HCT116 (cell line): ENCODE measurements at regions not wholly inside any gene's neighbourhood (a gene's known extent, or its start where the extent isn't known, plus 50 kb on each side); places are given as distances from the start of the nearest gene placed in this dataset.

Source experiments
- ATAC-seq: fragments of 200-7000 bp; cut with Tn5 transposase; 2 replicates; pipeline ENCODE4 v1.9.1; 2020; ENCODE audit warnings: mild to moderate bottlenecking, moderate library complexity
- BruUV-seq: library from RNA; stranded (reverse); fragments of 400-500 nt; replicated peaks from 2 replicates; lab custom pipeline; 2021; lab: Mats Ljungman, UMichigan
- CTCF ChIA-PET: fragments of 300-600 bp; sonication (Branson Sonifier 250); formaldehyde crosslinking; loops from one replicate; lab custom pipeline; 2021; ENCODE audit warnings: antibody characterized with exemption; lab: Charles Lee
- POLR2A ChIA-PET: fragments of 300-600, 350-600 bp; sonication (Branson Sonifier 250); formaldehyde crosslinking; loops from one replicate; lab custom pipeline; 2021; ENCODE audit warnings: antibody characterized with exemption; lab: Charles Lee
- RAD21 ChIA-PET, 2 experiments: fragments of 300-600 bp; sonication (Branson Sonifier 250); formaldehyde crosslinking; loops; one replicate each; lab custom pipeline; 2023; ENCODE audit warnings: low total read pairs in 2 of 2; ENCODE audit not compliant: uncharacterized antibody in 2 of 2, unreplicated experiment in 2 of 2, low non-redundant PET in 1 of 2; lab: Charles Lee
- DNase-seq: peaks from one replicate; pipeline ENCODE4 v3.0.0-alpha.2; 2010; ENCODE audit warnings: low read depth, low spot score
- H2AFZ ChIP-seq: fragments of 200-600 bp; shearing (Covaris generic), sonication (generic); 2 replicates; pipeline ENCODE4 v1.6.1; 2017; ENCODE audit warnings: low read depth, mixed run types, mixed read lengths, antibody characterized with exemption, low read length; ENCODE audit not compliant: poor library complexity, severe bottlenecking
- H3K27ac ChIP-seq: 2 replicates; pipeline ENCODE4 v1.5.1; 2012; ENCODE audit warnings: low read depth, low read length
- H3K27me3 ChIP-seq: fragments of 200-600 bp; sonication (generic); 2 replicates; pipeline ENCODE4 v1.6.1; 2016; ENCODE audit warnings: mixed run types, low read length, mixed read lengths; ENCODE audit not compliant: insufficient read depth
- H3K36me3 ChIP-seq, 2 experiments: fragments of 200-500 bp in 1 of 2; fragments of 200-600 bp in 1 of 2; sonication (Bioruptor generic) in 1 of 2; sonication (generic) in 1 of 2; 2 replicates each; pipeline versions ENCODE4 v1.5.1 to v1.6.1; 2014 to 2016; ENCODE audit warnings: low read length in 2 of 2, inconsistent platforms in 1 of 2, mixed read lengths in 1 of 2, mixed run types in 1 of 2; ENCODE audit not compliant: insufficient read depth in 2 of 2, control insufficient read depth in 1 of 2
- H3K4me1 ChIP-seq, 2 experiments: fragments of 200-600 bp in 1 of 2; sonication (generic) in 1 of 2; 2 replicates each; pipeline versions ENCODE4 v1.5.1 to v1.6.1; 2012 to 2017; ENCODE audit warnings: low read length in 2 of 2, inconsistent platforms in 1 of 2, mild to moderate bottlenecking in 1 of 2, mixed read lengths in 1 of 2, mixed run types in 1 of 2, moderate library complexity in 1 of 2; ENCODE audit not compliant: insufficient read depth in 2 of 2, control insufficient read depth in 1 of 2
- H3K4me2 ChIP-seq: fragments of 200-600 bp; sonication (generic); 2 replicates; pipeline ENCODE4 v1.6.1; 2017; ENCODE audit warnings: mixed run types, low read length, mixed read lengths
- H3K4me3 ChIP-seq, 2 experiments: fragments of 200-600 bp in 1 of 2; sonication (generic) in 1 of 2; replicated peaks in 1 of 2; 2 replicates each; pipeline ENCODE4 v1.5.1; 2011 to 2016; ENCODE audit warnings: low read length in 2 of 2, control low read depth in 1 of 2, low read depth in 1 of 2, mild to moderate bottlenecking in 1 of 2, mixed read lengths in 1 of 2, mixed run types in 1 of 2
- H3K79me2 ChIP-seq: fragments of 200-600 bp; sonication (generic); 2 replicates; pipeline ENCODE4 v1.6.1; 2017; ENCODE audit warnings: mild to moderate bottlenecking, mixed run types, low read length, moderate library complexity, mixed read lengths; ENCODE audit not compliant: insufficient read depth
- H3K9ac ChIP-seq: fragments of 200-600 bp; sonication (generic); 2 replicates; pipeline ENCODE4 v1.6.1; 2016; ENCODE audit warnings: low read length, mixed read lengths
- H3K9me2 ChIP-seq: fragments of 200-600 bp; sonication (generic), shearing (Covaris generic); 2 replicates; pipeline ENCODE4 v1.6.1; 2017; ENCODE audit warnings: mixed run types, mild to moderate bottlenecking, moderate library complexity; ENCODE audit not compliant: insufficient read depth
- H3K9me3 ChIP-seq, 2 experiments: fragments of 200-500 bp in 1 of 2; fragments of 200-600 bp in 1 of 2; sonication (Bioruptor generic) in 1 of 2; sonication (generic) in 1 of 2; 2 replicates each; pipeline ENCODE4 v1.6.1; 2014 to 2017; ENCODE audit warnings: low read length in 2 of 2, mixed read lengths in 2 of 2, inconsistent platforms in 1 of 2, low read depth in 1 of 2, mild to moderate bottlenecking in 1 of 2, mixed run types in 1 of 2, moderate library complexity in 1 of 2; ENCODE audit not compliant: control insufficient read depth in 1 of 2, insufficient read depth in 1 of 2
- H4K20me1 ChIP-seq: fragments of 200-600 bp; sonication (generic), shearing (Covaris generic); 2 replicates; pipeline ENCODE4 v1.6.1; 2017; ENCODE audit warnings: mixed run types, mild to moderate bottlenecking, moderate library complexity; ENCODE audit not compliant: insufficient read depth
- ATF3 ChIP-seq: IDR thresholded peaks from 2 replicates; pipeline ENCODE4 v1.6.1; 2012
- CBX3 ChIP-seq: IDR thresholded peaks from 2 replicates; pipeline ENCODE4 v1.6.1; 2012; ENCODE audit warnings: low read depth
- CEBPB ChIP-seq: IDR thresholded peaks from 2 replicates; pipeline ENCODE4 v1.6.1; 2012; ENCODE audit warnings: low read depth
- CTCF ChIP-seq, 3 experiments: fragments of 200-600 bp in 1 of 3; sonication (generic) in 1 of 3; IDR thresholded peaks in 2 of 3; conservative IDR thresholded peaks in 1 of 3; 2 replicates each; pipeline ENCODE4 v1.5.1; 2012 to 2017; ENCODE audit warnings: low read depth in 2 of 3, low read length in 2 of 3, antibody characterized with exemption in 1 of 3, borderline replicate concordance in 1 of 3, control low read depth in 1 of 3, mild to moderate bottlenecking in 1 of 3, mixed read lengths in 1 of 3, mixed run types in 1 of 3, moderate library complexity in 1 of 3; ENCODE audit not compliant: insufficient read depth in 1 of 3
- EGR1 ChIP-seq: IDR thresholded peaks from 2 replicates; pipeline ENCODE4 v1.6.1; 2012; ENCODE audit warnings: low read depth
- ELF1 ChIP-seq: IDR thresholded peaks from 2 replicates; pipeline ENCODE4 v1.6.1; 2012; ENCODE audit warnings: low read depth, borderline replicate concordance
- EZH2 ChIP-seq: fragments of 200-600 bp; sonication (generic); IDR thresholded peaks from 2 replicates; pipeline ENCODE4 v1.6.1; 2017; ENCODE audit warnings: antibody characterized with exemption, mixed run types
- EZH2phosphoT487 ChIP-seq: fragments of 200-600 bp; IDR thresholded peaks from 2 replicates; pipeline ENCODE4 v1.6.1; 2018; ENCODE audit warnings: antibody characterized with exemption, borderline replicate concordance
- FOSL1 ChIP-seq: IDR thresholded peaks from 2 replicates; pipeline ENCODE4 v1.6.1; 2012; ENCODE audit warnings: low read depth
- JUND ChIP-seq: IDR thresholded peaks from 2 replicates; pipeline ENCODE4 v1.6.1; 2012
- MAX ChIP-seq: IDR thresholded peaks from 2 replicates; pipeline ENCODE4 v1.6.1; 2012
- POLR2A ChIP-seq: IDR thresholded peaks from 2 replicates; pipeline ENCODE4 v1.7.0; 2011; ENCODE audit warnings: borderline replicate concordance; ENCODE audit not compliant: insufficient read depth, insufficient read length; ENCODE audit errors: extremely low read depth
- RAD21 ChIP-seq: IDR thresholded peaks from 2 replicates; pipeline ENCODE4 v1.6.1; 2012; ENCODE audit warnings: low read depth, mild to moderate bottlenecking
- SIN3A ChIP-seq: IDR thresholded peaks from 2 replicates; pipeline ENCODE4 v1.6.1; 2012; ENCODE audit warnings: low read depth
- SP1 ChIP-seq: IDR thresholded peaks from 2 replicates; pipeline ENCODE4 v1.6.1; 2012; ENCODE audit warnings: low read depth
- SRF ChIP-seq: IDR thresholded peaks from 2 replicates; pipeline ENCODE4 v1.6.1; 2012; ENCODE audit warnings: low read depth
- TCF7L2 ChIP-seq: IDR thresholded peaks from 2 replicates; pipeline ENCODE4 v1.7.0; 2011; ENCODE audit warnings: borderline replicate concordance, inconsistent platforms; ENCODE audit not compliant: insufficient read depth, insufficient read length; ENCODE audit errors: extremely low read depth
- YY1 ChIP-seq: IDR thresholded peaks from 2 replicates; pipeline ENCODE4 v1.6.1; 2011; ENCODE audit warnings: low read length, low read depth, moderate library complexity, mild to moderate bottlenecking; ENCODE audit not compliant: insufficient replicate concordance; ENCODE audit errors: extremely low read depth
- ZFX ChIP-seq: fragments of 450-650 bp; IDR thresholded peaks from 2 replicates; pipeline ENCODE4 v1.6.1; 2017
- ZNF274 ChIP-seq: fragments of 200-500 bp; sonication (Bioruptor generic); IDR thresholded peaks from 2 replicates; pipeline ENCODE4 v1.6.1; 2014; ENCODE audit warnings: mild to moderate bottlenecking, low read depth, low read length, inconsistent platforms
- intact Hi-C: fragments of 100-400 bp; cut with micrococcal nuclease; formaldehyde crosslinking; loops from 2 replicates; pipeline ENCODE4 v1.10.0; 2022

GRCh38 chr3:124542214-124542869, 187.9 kb upstream of the UMPS start:
- no peak overlapping the region for H3K9ac ChIP-seq
- no TSS peak for BruUV-seq
- H3K4me1 ChIP-seq: no peaks in the 10 kb centered on the region
- RAD21 ChIA-PET: no interaction called here
- no peak overlapping the region for H3K4me3 ChIP-seq
- no peak for TF ChIP-seq EZH2
- TF ChIP-seq EGR1: no peak
- TF ChIP-seq CEBPB: no peak
- TF ChIP-seq YY1: no peak
- TF ChIP-seq CTCF (IDR thresholded peaks at IDR 0.05 in 2 of 3, conservative IDR thresholded peaks at IDR 0.05 in 1 of 3; ENCODE audit: borderline replicate concordance in 1 of 3, insufficient read depth in 1 of 3, low read depth in 2 of 3, low read length in 2 of 3): no peak
- TF ChIP-seq RAD21: no peak
- TF ChIP-seq SIN3A: no peak
- TF ChIP-seq TCF7L2: no peak
- no peak for TF ChIP-seq ZFX
- TF ChIP-seq ELF1: no peak
- no peak for TF ChIP-seq FOSL1
- TF ChIP-seq SP1: no peak
- no peak for TF ChIP-seq MAX
- no peak for TF ChIP-seq CBX3
- TF ChIP-seq POLR2A: no peak
- TF ChIP-seq EZH2phosphoT487: no peak
- no peak for TF ChIP-seq SRF
- TF ChIP-seq ATF3: no peak
- no peak for TF ChIP-seq JUND
- TF ChIP-seq ZNF274: no peak
- no peaks in the 10 kb centered on the region for H3K9me3 ChIP-seq
- H3K36me3 ChIP-seq: no peaks in the 10 kb centered on the region
- H3K27ac ChIP-seq: no peak overlapping the region
- no peak overlapping the region for H2AFZ ChIP-seq
- intact Hi-C loops: no loop called here
- ATAC-seq (no peak), DNase-seq (no peak)
- H3K4me2 ChIP-seq: no peak overlapping the region
- no peaks in the 10 kb centered on the region for H4K20me1 ChIP-seq
- no peaks in the 10 kb centered on the region for H3K9me2 ChIP-seq
- peaks cover 33% of the 10 kb centered on the region for H3K27me3 ChIP-seq
- no peaks in the 10 kb centered on the region for H3K79me2 ChIP-seq
- POLR2A ChIA-PET: no interaction called here
- CTCF ChIA-PET: interaction anchor here (1.1 kb wide), 1 partner anchor 10 kb away, joined by 3 read pairs; no protein-coding TSS in a partner anchor
